NCI-H1105 (cell line): ENCODE measurements at regions not wholly inside any gene's neighbourhood (a gene's known extent, or its start where the extent isn't known, plus 50 kb on each side); places are given as distances from the start of the nearest gene placed in this dataset.

Experiments used
- DNase-seq: peaks from one replicate; lab custom pipeline; 2025; lab: John Stamatoyannopoulos, UW

GRCh38 chr10:105982735-105983134, 1181.8 kb downstream of the SORCS1 start:
- no peak for DNase-seq

GRCh38 chr10:105981679-105982078, 1182.8 kb downstream of the SORCS1 start:
- DNase-seq: no peak

- no peak for DNase-seq
Measured at GRCh38 chr10:105974803-105975456, 1189.6 kb downstream of the SORCS1 start.

- DNase-seq: no peak
Measured at GRCh38 chr10:105973902-105974301, 1190.6 kb downstream of the SORCS1 start.

GRCh38 chr10:105973360-105973759, 1191.1 kb downstream of the SORCS1 start:
- DNase-seq: no peak

GRCh38 chr10:105971460-105971859, 1193.0 kb downstream of the SORCS1 start:
- DNase-seq: no peak

GRCh38 chr10:105969884-105970377, 1194.6 kb downstream of the SORCS1 start:
- DNase-seq: no peak

GRCh38 chr10:105968666-105969065, 1195.8 kb downstream of the SORCS1 start:
- DNase-seq: no peak

- no peak for DNase-seq
Measured at GRCh38 chr10:105967256-105967655, 1197.2 kb downstream of the SORCS1 start.

- no peak for DNase-seq
Measured at GRCh38 chr10:105965141-105965540, 1199.4 kb downstream of the SORCS1 start.

- no peak for DNase-seq
Measured at GRCh38 chr10:105964009-105964408, 1200.5 kb downstream of the SORCS1 start.

GRCh38 chr10:105963334-105963884, 1201.1 kb downstream of the SORCS1 start:
- DNase-seq: no peak

GRCh38 chr10:105956550-105956949, 1208.0 kb downstream of the SORCS1 start:
- DNase-seq: no peak

GRCh38 chr10:105953861-105954260, 1210.6 kb downstream of the SORCS1 start:
- no peak for DNase-seq

- DNase-seq: no peak
Measured at GRCh38 chr10:105953056-105953455, 1211.5 kb downstream of the SORCS1 start.

GRCh38 chr10:105952153-105952552, 1212.4 kb downstream of the SORCS1 start:
- no peak for DNase-seq

- no peak for DNase-seq
Measured at GRCh38 chr10:105950410-105950809, 1214.1 kb downstream of the SORCS1 start.

GRCh38 chr10:105949721-105950120, 1214.8 kb downstream of the SORCS1 start:
- no peak for DNase-seq

GRCh38 chr10:105925045-105925785, 1239.3 kb downstream of the SORCS1 start:
- no peak for DNase-seq

- DNase-seq: no peak
Measured at GRCh38 chr10:105921348-105921747, 1243.2 kb downstream of the SORCS1 start.

GRCh38 chr10:105914432-105914831, 1250.1 kb downstream of the SORCS1 start:
- DNase-seq: no peak

- no peak for DNase-seq
Measured at GRCh38 chr10:105908701-105909100, 1255.8 kb downstream of the SORCS1 start.

- no peak for DNase-seq
Measured at GRCh38 chr10:105885495-105885894, 1244.4 kb downstream of the SORCS3 start.
